Activated T-cell treated with anti-CD3 and anti-CD28 coated beads for 48 hours (primary cell): ENCODE measurements at regions not wholly inside any gene's neighbourhood (a gene's known extent, or its start where the extent isn't known, plus 50 kb on each side); places are given as distances from the start of the nearest gene placed in this dataset.
"Not testable (repeated sequence)": the region's sequence is repeated elsewhere in the genome, so short reads cannot be mapped to it uniquely, and the experiment has no call there.

Source experiments
- DNase-seq: peaks from one replicate; pipeline ENCODE4 v3.0.0-alpha.2; 2020; ENCODE audit warnings: low read depth

GRCh38 chr4:81723019-81723884, 251.5 kb upstream of the RASGEF1B start:
- no peak for DNase-seq

- no peak for DNase-seq
These were observed 250.7 kb upstream of the RASGEF1B start for GRCh38 chr4:81722290-81722851.

- DNase-seq: no peak
These were observed 244.1 kb upstream of the RASGEF1B start for GRCh38 chr4:81715757-81716156.

GRCh38 chr4:81715357-81715756, 243.7 kb upstream of the RASGEF1B start:
- not testable (repeated sequence) for DNase-seq

- DNase-seq: no peak
These were observed 242.6 kb upstream of the RASGEF1B start for GRCh38 chr4:81714291-81714690.

GRCh38 chr4:81712714-81713113, 241.0 kb upstream of the RASGEF1B start:
- no peak for DNase-seq

- no peak for DNase-seq
These were observed 232.8 kb upstream of the RASGEF1B start for GRCh38 chr4:81704461-81704860.

DNA sequence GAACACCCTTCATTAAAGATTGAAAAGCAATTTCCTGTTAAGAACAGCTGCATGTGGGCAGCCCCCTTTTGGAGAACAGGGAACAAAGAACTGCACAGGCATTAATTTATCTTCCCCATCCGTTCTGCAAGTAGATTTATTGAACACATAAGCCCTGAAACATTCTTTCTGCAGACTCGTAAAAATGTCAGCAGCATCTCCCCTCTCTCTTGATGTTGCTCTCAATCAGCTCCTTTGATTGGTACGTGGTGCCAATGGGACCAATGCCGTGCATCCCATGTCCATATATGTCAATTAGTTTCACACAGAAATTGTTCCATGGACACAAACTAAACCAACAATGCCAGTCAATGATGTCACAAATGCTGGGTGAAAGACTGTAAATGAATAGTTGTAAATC, 228.5 kb upstream of the RASGEF1B start:
- DNase-seq: no peak

DNA sequence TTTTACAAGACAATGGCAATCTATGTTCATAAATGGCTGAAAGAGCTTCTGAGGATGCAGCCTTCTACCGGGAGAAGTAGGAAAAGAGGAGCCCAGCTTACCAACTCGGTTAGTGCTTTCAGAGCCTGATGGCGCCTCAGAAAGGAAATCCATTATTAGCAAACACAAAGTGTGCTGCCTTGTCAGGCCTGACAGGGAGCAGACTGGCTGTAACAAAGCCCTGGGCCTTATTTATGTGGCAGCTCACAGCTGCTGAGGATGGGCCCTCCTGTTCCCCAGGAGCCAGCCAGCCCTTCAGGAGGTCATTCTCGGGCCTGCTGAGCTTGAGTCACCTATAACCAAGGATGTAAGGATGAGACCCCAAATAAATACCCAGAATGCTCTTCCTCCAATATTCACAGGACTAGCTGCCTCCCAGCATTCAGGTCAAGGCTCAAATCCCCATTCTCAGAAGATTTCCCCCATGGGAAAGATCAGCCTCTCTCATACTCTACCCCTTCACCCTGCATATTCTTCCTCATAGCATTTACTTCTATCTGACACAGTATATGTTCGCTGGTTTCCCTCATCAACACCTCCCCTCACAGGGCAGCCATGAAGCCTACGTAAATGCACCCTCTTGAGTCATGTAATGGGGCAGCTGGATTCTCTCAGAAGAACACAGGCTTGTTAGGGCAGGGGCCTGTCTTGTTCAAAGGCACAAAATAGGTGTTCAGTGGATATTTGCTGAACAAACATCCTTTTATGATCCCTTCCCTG, 227.0 kb upstream of the RASGEF1B start:
- no peak for DNase-seq

- DNase-seq: no peak
These were observed 222.6 kb upstream of the RASGEF1B start for GRCh38 chr4:81694176-81694913.

DNA sequence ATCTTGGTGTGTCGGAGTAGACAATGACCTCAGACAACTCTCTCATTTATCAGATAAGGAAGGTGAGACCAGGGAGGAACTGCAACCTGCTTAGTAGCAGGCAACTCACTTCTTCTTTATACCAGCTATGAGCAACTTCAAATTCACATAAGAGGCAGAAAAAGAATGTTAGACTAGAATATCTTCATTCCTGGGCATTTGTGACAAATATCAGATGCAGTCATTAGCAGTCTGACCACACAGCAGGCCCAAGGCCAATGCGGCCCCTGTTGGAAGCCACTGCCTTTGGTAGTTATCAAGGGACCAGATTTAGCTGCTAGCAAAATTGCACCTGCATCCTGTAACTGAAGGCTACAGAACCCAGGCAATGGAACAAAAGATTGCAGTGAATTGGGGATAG, 219.2 kb upstream of the RASGEF1B start:
- DNase-seq: no peak

DNA sequence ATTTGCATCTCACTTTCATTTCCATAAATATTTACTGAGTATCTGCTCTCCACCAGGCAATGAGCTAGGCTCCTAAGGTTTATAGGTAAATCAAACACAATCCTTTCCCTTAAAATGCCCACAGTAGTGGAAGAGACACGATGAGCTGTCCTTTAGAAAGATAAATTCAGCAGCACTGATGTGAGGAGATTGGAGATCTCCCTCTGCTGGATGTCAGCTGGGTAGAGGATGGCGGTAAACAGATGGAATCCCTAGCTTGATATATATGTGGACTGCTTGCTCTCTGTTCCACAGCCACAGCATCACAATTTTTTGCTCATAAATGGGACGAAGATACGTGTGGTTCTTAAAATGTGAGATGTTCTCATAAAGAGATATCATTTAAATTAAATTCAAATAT, 216.4 kb upstream of the RASGEF1B start:
- no peak for DNase-seq

DNA sequence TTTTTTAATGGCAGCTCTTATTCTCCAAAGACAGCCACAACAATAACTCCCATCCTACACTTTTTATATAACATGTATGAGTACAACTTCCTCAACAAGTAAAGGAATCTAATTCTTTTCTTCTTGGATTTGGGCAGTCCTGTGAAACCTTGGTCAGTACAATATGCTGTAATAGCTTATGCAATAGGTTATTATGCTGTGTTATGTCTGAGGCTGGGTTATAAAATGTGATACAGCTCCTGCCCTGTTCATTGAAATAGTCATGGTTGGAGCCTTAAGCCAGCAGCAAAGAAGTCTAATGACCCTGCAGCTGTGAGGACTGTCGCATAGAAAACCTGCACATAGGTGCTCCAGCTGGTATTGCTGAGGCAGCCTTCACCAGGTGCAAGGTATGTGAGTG, 215.8 kb upstream of the RASGEF1B start:
- DNase-seq: no peak

GRCh38 chr4:81685104-81685503, 213.4 kb upstream of the RASGEF1B start:
- DNase-seq: no peak

GRCh38 chr4:81684352-81684751, 212.6 kb upstream of the RASGEF1B start:
- DNase-seq: no peak

- no peak for DNase-seq
These were observed 210.8 kb upstream of the RASGEF1B start for GRCh38 chr4:81682492-81682891.

DNA sequence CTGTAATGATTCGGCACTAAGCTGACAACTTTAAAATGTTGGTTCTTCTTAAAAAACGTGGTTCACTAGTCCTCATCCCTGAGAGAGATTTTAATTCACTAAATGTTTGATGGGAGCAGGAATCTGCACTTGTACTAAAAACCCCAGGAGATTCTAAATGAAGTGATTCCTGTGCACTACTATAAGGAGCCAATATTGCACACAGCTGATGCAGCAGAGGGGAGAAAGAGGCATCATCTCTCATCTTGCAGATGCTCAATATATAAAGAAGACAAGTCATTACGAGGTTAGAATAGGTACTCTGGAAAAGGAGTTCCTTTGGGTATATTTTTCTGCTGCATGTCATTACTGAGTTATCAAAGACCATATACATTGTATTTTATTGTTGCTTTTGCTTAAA, 207.6 kb upstream of the RASGEF1B start:
- no peak for DNase-seq

- no peak for DNase-seq
These were observed 207.1 kb upstream of the RASGEF1B start for GRCh38 chr4:81678801-81679200.

DNA sequence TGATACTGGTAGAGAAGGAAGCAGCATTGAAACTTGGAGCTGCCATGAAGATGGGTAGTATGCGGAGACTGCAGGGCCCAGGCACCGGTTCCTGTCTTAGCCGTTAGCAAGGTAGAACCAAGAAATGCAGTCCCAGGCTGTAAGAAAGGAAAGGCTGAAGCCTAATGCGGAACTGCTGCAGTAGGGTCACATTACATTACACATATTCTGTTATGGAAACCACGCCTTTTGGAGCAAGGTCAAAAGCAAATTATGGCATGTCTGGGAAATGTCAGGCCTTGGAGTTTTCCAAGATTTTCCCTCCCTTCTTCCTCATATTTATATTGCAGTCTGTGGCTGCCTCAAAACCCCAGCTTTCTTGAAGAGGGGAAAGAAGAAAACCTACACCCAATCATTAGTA, 204.8 kb upstream of the RASGEF1B start:
- DNase-seq: no peak

DNA sequence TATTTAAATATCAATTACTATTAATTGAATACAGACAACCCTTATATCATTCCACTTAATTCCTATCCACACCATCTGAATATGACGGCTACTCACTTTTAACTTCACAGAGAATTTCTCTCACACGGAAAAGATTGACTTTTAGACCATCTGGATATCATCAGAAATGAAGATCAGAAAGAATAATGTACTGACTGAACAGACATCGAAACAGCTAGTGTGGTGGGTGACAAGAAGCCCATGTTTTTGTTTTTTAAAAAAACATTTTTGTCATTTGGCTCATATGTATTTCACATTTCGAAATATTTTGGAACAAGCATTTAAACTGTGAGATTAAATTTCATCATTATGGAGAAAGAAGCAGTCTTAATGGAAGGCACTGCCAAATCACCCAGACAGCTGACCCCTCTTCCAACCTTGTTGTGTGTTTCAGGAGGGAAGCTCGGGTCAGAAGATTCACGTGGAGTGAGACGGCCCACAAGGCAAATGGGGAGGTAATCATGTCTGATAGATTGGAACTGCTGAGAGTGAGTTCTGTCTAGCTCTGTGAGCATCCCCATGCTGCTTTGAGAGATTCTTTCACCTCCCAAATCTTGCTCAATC, 204.2 kb upstream of the RASGEF1B start:
- no peak for DNase-seq

DNA sequence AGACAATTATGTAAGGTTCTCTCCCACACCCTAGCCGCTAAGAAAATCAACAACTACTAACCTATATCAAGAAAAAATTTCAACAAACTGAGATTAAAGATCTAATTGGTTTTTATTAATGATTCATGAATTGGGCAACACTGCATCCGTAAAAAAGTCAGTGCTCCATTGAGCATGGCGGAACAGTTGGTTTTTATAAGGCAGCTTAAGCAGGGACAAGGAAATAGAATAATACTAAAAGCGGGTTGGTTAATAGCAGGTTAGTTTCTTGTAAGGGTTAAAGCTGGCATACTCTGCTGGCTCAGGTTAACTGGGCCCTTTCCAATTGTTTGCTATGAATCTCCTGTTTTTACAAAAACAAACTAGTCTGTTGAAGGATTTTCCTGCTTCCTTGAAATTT, 202.3 kb upstream of the RASGEF1B start:
- no peak for DNase-seq

DNA sequence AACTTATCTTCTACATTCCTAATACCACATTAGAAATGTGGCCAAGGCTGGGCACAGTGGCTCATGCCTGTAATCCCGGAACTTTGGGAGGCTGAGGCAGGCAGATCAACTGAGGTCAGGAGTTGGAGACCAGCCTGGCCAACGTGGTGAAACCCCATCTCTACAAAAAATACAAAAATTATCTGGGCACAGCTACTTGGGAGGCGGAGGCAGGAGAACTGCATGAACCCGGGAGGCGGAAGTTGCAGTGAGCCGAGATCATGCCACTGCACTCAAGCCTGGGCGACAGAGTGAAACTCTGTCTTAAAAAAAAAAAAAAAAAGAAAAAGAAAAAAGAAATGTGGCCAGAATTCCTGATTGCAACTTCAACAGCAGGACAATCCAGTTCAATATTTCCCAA, 196.6 kb upstream of the RASGEF1B start:
- DNase-seq: not testable (repeated sequence)
